ENCODE measurements at regions not wholly inside any gene's neighbourhood (a gene's known extent, or its start where the extent isn't known, plus 50 kb on each side); places are given as distances from the start of the nearest gene placed in this dataset.

GRCh38 chr10:57785068-57785467 lies 482.6 kb downstream of the IPMK start:
- Histone ChIP-seq H3K4me2 (ENCODE audit: low read depth, low read length) (no peak overlapping the region), H3K27ac (ENCODE audit: extremely low read length, insufficient read depth, low read length) (no peak overlapping the region), H2AFZ (ENCODE audit: low read length) (no peak overlapping the region), H3K79me2 (ENCODE audit: insufficient read depth, low read length) (no peaks in the 10 kb centered on the region), H3K4me1 (ENCODE audit: insufficient read depth, low read length) (no peaks in the 10 kb centered on the region), H3K27me3 (ENCODE audit: control insufficient read depth in 1 of 2, insufficient read depth in 2 of 2, low read length in 2 of 2) (no peaks in the 10 kb centered on the region), H3K9me3 (ENCODE audit: low read length) (peaks cover 6% of the 10 kb centered on the region; the same call in 1 of the 2 replicates), H4K20me1 (ENCODE audit: insufficient read depth, low read length) (no peaks in the 10 kb centered on the region), H3K9ac (ENCODE audit: insufficient read depth, low read depth, low read length) (no peak overlapping the region), H3K36me3 (replicated peaks in 1 of 2; ENCODE audit: control insufficient read depth in 1 of 2, insufficient read depth in 2 of 2, low read length in 2 of 2) (no peaks in the 10 kb centered on the region), H3K4me3 (replicated peaks in 1 of 3; ENCODE audit: insufficient read depth in 1 of 3, low read depth in 2 of 3, low read length in 3 of 3) (no peak overlapping the region)
- WGBS (ENCODE audit: low lambda C conversion rate) = 3% methylated on average over 3 of the region's 3 CpGs
- ChIA-PET POLR2A (no interaction called here), CTCF (ENCODE audit: low intra/inter-chr PET ratio, low total read pairs) (no interaction called here)
- ATAC-seq (no peak), DNase-seq (ENCODE audit: low spot score) (no peak), FAIRE-seq (no peak)
- in situ Hi-C loops (cut with HindIII; ENCODE audit: extremely low pct_ligation_motif_present, low pct_unique_long_range_greater_than_20kb) = no loop called here
- BruUV-seq (replicated peaks) = no TSS peak
- intact Hi-C loops (cut with micrococcal nuclease; ENCODE audit: unreplicated experiment) = no loop called here
- TF ChIP-seq EP300 (IDR thresholded peaks at IDR 0.05; ENCODE audit: low read depth in 2 of 2, low read length in 2 of 2) (no peak), EP300 (CRISPR knock-in tag; IDR thresholded peaks at IDR 0.05; ENCODE audit: borderline replicate concordance) (no peak), MTA3 (CRISPR knock-in tag; IDR thresholded peaks at IDR 0.05) (no peak), RARG (CRISPR knock-in tag; IDR thresholded peaks at IDR 0.05; ENCODE audit: low read depth) (no peak), SRY (CRISPR knock-in tag; IDR thresholded peaks at IDR 0.05) (no peak), YEATS2 (CRISPR knock-in tag; IDR thresholded peaks at IDR 0.05; ENCODE audit: borderline replicate concordance) (no peak), DNMT3B (CRISPR knock-in tag; conservative IDR thresholded peaks at IDR 0.05) (no peak), MAFG (CRISPR knock-in tag; IDR thresholded peaks at IDR 0.05) (no peak), BORCS8-MEF2B (CRISPR knock-in tag; IDR thresholded peaks at IDR 0.05) (no peak), DBP (CRISPR knock-in tag; IDR thresholded peaks at IDR 0.05; ENCODE audit: not compliant biosample characterization) (no peak), HNRNPH1 (optimal IDR thresholded peaks at IDR 0.05; ENCODE audit: low read depth, low read length) (no peak)
- TF ChIP-seq, protein P1, sequence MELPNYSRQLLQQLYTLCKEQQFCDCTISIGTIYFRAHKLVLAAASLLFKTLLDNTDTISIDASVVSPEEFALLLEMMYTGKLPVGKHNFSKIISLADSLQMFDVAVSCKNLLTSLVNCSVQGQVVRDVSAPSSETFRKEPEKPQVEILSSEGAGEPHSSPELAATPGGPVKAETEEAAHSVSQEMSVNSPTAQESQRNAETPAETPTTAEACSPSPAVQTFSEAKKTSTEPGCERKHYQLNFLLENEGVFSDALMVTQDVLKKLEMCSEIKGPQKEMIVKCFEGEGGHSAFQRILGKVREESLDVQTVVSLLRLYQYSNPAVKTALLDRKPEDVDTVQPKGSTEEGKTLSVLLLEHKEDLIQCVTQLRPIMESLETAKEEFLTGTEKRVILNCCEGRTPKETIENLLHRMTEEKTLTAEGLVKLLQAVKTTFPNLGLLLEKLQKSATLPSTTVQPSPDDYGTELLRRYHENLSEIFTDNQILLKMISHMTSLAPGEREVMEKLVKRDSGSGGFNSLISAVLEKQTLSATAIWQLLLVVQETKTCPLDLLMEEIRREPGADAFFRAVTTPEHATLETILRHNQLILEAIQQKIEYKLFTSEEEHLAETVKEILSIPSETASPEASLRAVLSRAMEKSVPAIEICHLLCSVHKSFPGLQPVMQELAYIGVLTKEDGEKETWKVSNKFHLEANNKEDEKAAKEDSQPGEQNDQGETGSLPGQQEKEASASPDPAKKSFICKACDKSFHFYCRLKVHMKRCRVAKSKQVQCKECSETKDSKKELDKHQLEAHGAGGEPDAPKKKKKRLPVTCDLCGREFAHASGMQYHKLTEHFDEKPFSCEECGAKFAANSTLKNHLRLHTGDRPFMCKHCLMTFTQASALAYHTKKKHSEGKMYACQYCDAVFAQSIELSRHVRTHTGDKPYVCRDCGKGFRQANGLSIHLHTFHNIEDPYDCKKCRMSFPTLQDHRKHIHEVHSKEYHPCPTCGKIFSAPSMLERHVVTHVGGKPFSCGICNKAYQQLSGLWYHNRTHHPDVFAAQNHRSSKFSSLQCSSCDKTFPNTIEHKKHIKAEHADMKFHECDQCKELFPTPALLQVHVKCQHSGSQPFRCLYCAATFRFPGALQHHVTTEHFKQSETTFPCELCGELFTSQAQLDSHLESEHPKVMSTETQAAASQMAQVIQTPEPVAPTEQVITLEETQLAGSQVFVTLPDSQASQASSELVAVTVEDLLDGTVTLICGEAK (IDR thresholded peaks at IDR 0.05) = no peak
- TF ChIP-seq, protein P1 (CRISPR knock-in tag; IDR thresholded peaks at IDR 0.05) = no peak
- TF ChIP-seq, protein P2, sequence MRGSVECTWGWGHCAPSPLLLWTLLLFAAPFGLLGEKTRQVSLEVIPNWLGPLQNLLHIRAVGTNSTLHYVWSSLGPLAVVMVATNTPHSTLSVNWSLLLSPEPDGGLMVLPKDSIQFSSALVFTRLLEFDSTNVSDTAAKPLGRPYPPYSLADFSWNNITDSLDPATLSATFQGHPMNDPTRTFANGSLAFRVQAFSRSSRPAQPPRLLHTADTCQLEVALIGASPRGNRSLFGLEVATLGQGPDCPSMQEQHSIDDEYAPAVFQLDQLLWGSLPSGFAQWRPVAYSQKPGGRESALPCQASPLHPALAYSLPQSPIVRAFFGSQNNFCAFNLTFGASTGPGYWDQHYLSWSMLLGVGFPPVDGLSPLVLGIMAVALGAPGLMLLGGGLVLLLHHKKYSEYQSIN (CRISPR knock-in tag; IDR thresholded peaks at IDR 0.05; ENCODE audit: borderline replicate concordance) = no peak
- TF ChIP-seq, protein P3, sequence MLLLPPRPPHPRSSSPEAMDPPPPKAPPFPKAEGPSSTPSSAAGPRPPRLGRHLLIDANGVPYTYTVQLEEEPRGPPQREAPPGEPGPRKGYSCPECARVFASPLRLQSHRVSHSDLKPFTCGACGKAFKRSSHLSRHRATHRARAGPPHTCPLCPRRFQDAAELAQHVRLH (CRISPR knock-in tag; IDR thresholded peaks at IDR 0.05; ENCODE audit: borderline replicate concordance, low read depth) = no peak

Measured in HepG2 (cell line).